Lower leg skin (tissue), 4 donors: ENCODE measurements at regions not wholly inside any gene's neighbourhood (a gene's known extent, or its start where the extent isn't known, plus 50 kb on each side); places are given as distances from the start of the nearest gene placed in this dataset.

Source experiments
- DNase-seq, 2 donors: peaks; one replicate each; pipeline ENCODE4 v3.0.0-alpha.2; 2019; ENCODE audit warnings: low spot score in 2 of 2
- H3K4me3 ChIP-seq: fragments of 200-600 bp; sonication (generic); 2 replicates; pipeline ENCODE4 v1.5.1; 2017; ENCODE audit warnings: mild to moderate bottlenecking, low read depth; ENCODE audit not compliant: poor library complexity, severe bottlenecking
- POLR2A ChIP-seq, 2 donors: fragments of 450-650 bp; IDR thresholded peaks; one replicate each; pipeline ENCODE4 v1.6.1; 2016 to 2017; ENCODE audit warnings: antibody characterized with exemption in 2 of 2, mild to moderate bottlenecking in 1 of 2, moderate library complexity in 1 of 2
- WGBS, 2 donors: methylation state at CpG; one replicate each; pipeline ENCODE4 v1.1.5; 2018; 5-methylcytosine and 5-hydroxymethylcytosine counted together
- intact Hi-C: fragments of 100-400 bp; cut with DNase I; formaldehyde crosslinking; loops from one replicate; pipeline ENCODE4 v1.15.0; 2023; ENCODE audit warnings: low total_unique reads
- TF ChIP-seq, protein P1 (sequence below), 3 donors: fragments of 450-650 bp; IDR thresholded peaks; one replicate each; pipeline ENCODE4 v1.5.1; 2016; ENCODE audit warnings: antibody characterized with exemption in 3 of 3, mild to moderate bottlenecking in 3 of 3, moderate library complexity in 2 of 3

DNA sequence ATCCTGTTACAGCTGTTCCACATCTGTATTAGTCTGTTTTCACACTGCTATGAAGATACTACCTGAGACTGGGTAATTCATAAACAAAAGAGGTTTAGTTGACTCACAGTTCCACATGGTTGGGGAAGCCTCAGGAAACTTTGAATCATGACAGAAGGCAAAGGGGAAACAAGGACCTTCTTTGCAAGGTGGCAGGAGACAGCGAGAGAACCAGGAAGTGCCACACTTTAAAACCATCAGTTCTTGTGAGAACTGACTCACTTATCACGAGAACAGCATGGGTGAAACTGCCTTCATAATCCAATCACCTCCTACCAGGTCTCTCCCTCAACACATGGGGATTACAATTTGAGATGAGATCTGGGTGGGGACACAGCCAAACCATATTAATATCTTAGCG, 110.3 kb upstream of the TRABD2B start:
- TF ChIP-seq, protein P1, sequence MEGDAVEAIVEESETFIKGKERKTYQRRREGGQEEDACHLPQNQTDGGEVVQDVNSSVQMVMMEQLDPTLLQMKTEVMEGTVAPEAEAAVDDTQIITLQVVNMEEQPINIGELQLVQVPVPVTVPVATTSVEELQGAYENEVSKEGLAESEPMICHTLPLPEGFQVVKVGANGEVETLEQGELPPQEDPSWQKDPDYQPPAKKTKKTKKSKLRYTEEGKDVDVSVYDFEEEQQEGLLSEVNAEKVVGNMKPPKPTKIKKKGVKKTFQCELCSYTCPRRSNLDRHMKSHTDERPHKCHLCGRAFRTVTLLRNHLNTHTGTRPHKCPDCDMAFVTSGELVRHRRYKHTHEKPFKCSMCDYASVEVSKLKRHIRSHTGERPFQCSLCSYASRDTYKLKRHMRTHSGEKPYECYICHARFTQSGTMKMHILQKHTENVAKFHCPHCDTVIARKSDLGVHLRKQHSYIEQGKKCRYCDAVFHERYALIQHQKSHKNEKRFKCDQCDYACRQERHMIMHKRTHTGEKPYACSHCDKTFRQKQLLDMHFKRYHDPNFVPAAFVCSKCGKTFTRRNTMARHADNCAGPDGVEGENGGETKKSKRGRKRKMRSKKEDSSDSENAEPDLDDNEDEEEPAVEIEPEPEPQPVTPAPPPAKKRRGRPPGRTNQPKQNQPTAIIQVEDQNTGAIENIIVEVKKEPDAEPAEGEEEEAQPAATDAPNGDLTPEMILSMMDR (IDR thresholded peaks at IDR 0.05) = no peak
- no peak for TF ChIP-seq POLR2A (IDR thresholded peaks at IDR 0.05)
- intact Hi-C loops = loop anchor here (5.0 to 10.0 kb wide), 2 partner anchors 95 to 127 kb away; no protein-coding TSS in a partner anchor
- WGBS, 2 donors = 73 to 81% methylated on average over 3 of the region's 3 CpGs
- no peak for DNase-seq
- no peak overlapping the region for H3K4me3 ChIP-seq

DNA sequence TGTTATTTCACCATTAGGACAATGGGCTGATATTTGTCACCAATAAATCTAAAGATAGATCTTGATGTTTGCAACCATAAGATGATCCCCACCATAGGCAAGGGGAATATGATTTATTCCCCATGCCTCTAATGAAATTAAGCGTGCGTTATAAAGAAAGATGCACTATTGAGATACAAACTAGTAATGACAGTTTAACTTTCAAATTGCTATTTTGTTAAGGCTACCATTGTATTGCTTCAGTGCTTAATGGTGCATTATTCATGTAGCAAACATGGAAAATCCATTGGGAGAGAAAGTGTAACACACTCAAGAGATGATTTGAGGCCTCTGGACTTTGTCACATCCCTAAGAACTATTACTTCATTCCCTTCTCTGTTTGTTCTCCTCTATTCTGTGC, 108.9 kb upstream of the TRABD2B start:
- no peak overlapping the region for H3K4me3 ChIP-seq
- intact Hi-C loops = loop anchor here (5.0 to 10.0 kb wide), 2 partner anchors 96 to 129 kb away; no protein-coding TSS in a partner anchor
- TF ChIP-seq, protein P1 (IDR thresholded peaks at IDR 0.05) = no peak
- WGBS, 2 donors = 98 to 99% methylated on average over 2 of the region's 2 CpGs
- no peak for DNase-seq

DNA sequence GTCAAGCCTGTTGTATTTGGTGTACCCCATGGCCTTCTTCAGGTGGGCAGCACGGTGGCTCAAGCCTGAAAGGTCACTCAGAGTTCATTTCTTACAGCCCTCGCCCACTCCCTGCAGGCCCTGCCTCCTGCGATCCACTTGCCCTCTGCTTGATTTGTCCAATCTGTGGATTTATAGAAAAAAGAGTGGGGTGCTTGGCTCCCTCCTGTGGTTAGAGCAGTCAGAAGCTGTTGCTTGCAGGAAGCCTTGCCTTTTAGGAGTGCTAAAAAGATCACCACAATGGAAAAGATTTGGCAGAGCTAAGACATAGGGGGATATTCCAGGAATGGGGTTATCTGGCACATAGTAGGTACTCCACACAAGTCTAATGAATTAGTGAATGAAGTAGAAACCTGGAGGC, 108.0 kb upstream of the TRABD2B start:
- intact Hi-C loops = loop anchor here (5.0 to 10.0 kb wide), 2 partner anchors 97 to 130 kb away; no protein-coding TSS in a partner anchor
- no peak for TF ChIP-seq POLR2A (IDR thresholded peaks at IDR 0.05)
- TF ChIP-seq, protein P1 (IDR thresholded peaks at IDR 0.05) = no peak
- no peak overlapping the region for H3K4me3 ChIP-seq
- DNase-seq = no peak
- WGBS, 2 donors = 64 to 71% methylated on average over 3 of the region's 3 CpGs

DNA sequence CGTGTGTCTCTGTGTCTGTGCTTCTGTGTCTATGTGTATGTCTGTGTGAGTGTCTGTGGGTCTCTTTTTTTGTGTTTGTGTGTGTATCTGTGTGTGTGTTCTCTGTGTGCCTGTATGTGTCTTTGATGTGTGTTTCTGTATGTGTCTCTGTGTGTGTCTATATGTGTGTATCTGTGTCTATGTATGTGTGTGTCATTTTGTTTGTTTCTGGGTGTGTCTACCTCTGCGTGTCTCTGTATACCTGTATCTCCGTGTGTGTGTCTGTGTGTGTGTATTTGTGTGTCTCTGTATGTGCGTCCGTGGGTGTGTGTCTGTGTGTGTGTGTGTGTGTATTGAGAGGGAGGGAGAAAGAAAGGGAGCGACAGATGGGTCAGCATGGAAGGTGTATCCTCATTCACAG, 106.3 kb upstream of the TRABD2B start:
- TF ChIP-seq POLR2A (IDR thresholded peaks at IDR 0.05) = no peak
- TF ChIP-seq, protein P1 (IDR thresholded peaks at IDR 0.05) = no peak
- DNase-seq = no peak
- intact Hi-C loops = loop anchor here (10.0 kb wide), 1 partner anchor 131 kb away; no protein-coding TSS in a partner anchor
- WGBS, 2 donors = 95 to 98% methylated on average over 6 of the region's 6 CpGs
- no peak overlapping the region for H3K4me3 ChIP-seq

DNA sequence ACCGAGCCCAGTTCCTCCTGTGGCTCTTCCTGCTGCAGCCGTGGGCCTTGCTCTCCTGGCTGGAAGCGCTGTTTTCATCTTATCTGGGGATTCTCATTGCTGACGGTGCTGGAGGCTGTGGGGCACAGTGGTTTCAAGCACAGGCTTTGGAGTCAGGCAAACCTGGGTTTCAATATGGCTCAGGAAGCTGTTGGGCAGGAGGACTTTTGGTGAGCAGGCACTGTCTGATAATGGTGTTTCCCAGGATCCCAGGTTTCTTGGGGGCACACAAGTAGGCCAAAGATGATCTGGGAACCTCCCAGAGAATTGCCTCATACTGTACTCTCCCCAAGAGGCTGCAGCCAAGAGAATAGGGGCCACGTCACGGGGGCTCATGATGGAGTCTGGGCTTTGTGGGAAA, 105.6 kb upstream of the TRABD2B start:
- WGBS, 2 donors = 59 to 60% methylated on average over 6 of the region's 6 CpGs
- H3K4me3 ChIP-seq = no peak overlapping the region
- intact Hi-C loops = loop anchor here (10.0 kb wide), 1 partner anchor 132 kb away; no protein-coding TSS in a partner anchor
- TF ChIP-seq, protein P1 (IDR thresholded peaks at IDR 0.05) = no peak
- no peak for TF ChIP-seq POLR2A (IDR thresholded peaks at IDR 0.05)
- DNase-seq = no peak
